PC-9 (cell line): ENCODE measurements at regions not wholly inside any gene's neighbourhood (a gene's known extent, or its start where the extent isn't known, plus 50 kb on each side); places are given as distances from the start of the nearest gene placed in this dataset. TPM values are rescaled to one million over a fixed set of nuclear protein-coding genes. Genes with fewer than 3 reads are reported as not detected.

Source experiments
- BruUV-seq: library from RNA; stranded (reverse); fragments of 400-500 nt; replicated peaks from 2 replicates; lab custom pipeline; 2021; lab: Mats Ljungman, UMichigan
- CTCF ChIA-PET: fragments of 300-600 bp; sonication (Branson Sonifier 250); formaldehyde crosslinking; loops from one replicate; lab custom pipeline; 2022; ENCODE audit warnings: antibody characterized with exemption; lab: Charles Lee
- POLR2A ChIA-PET: fragments of 300-600 bp; sonication (Branson Sonifier 250); formaldehyde crosslinking; loops from one replicate; lab custom pipeline; 2022; ENCODE audit warnings: antibody characterized with exemption; ENCODE audit not compliant: unreplicated experiment; lab: Charles Lee
- DNase-seq, 2 experiments: peaks; one replicate each; pipeline versions ENCODE4 v3.0.0 to v3.0.0-alpha.2; 2015 to 2022; ENCODE audit warnings: mixed read lengths in 1 of 2
- H2AFZ ChIP-seq: fragments of 200-600 bp; sonication (generic); 2 replicates; pipeline ENCODE4 v1.8.1; 2017; ENCODE audit warnings: antibody characterized with exemption
- H3F3A ChIP-seq: fragments of 200-600 bp; sonication (generic); 2 replicates; pipeline ENCODE4 v1.8.1; 2017; ENCODE audit warnings: antibody characterized with exemption, mild to moderate bottlenecking, low read depth; ENCODE audit not compliant: insufficient read depth
- H3K27ac ChIP-seq: fragments of 200-600 bp; sonication (generic); 2 replicates; pipeline ENCODE4 v1.6.1; 2016; ENCODE audit warnings: mixed run types
- H3K27me3 ChIP-seq: fragments of 200-600 bp; sonication (generic); 2 replicates; pipeline ENCODE4 v1.6.1; 2016; ENCODE audit warnings: low read depth, mixed run types; ENCODE audit not compliant: insufficient read depth
- H3K36me3 ChIP-seq: fragments of 200-600 bp; sonication (generic); 2 replicates; pipeline ENCODE4 v1.6.1; 2016; ENCODE audit warnings: low read depth, mixed run types
- H3K4me1 ChIP-seq: fragments of 200-600 bp; sonication (generic); replicated peaks from 2 replicates; pipeline ENCODE4 v1.6.1; 2016; ENCODE audit warnings: mixed run types; ENCODE audit not compliant: insufficient read depth
- H3K4me2 ChIP-seq: fragments of 200-600 bp; sonication (generic); 2 replicates; pipeline ENCODE4 v1.6.1; 2017; ENCODE audit warnings: mixed run types
- H3K4me3 ChIP-seq: fragments of 200-600 bp; sonication (generic); 2 replicates; pipeline ENCODE4 v1.6.1; 2016; ENCODE audit warnings: mixed run types
- H3K79me2 ChIP-seq: fragments of 200-600 bp; sonication (generic); 2 replicates; pipeline ENCODE4 v1.6.1; 2017; ENCODE audit warnings: low read depth, mixed run types
- H3K9me2 ChIP-seq: fragments of 200-600 bp; sonication (generic); 2 replicates; pipeline ENCODE4 v1.8.1; 2017; ENCODE audit warnings: mild to moderate bottlenecking; ENCODE audit not compliant: insufficient read depth
- H3K9me3 ChIP-seq: fragments of 200-600 bp; sonication (generic); 2 replicates; pipeline ENCODE4 v1.8.1; 2016; ENCODE audit warnings: low read depth; ENCODE audit not compliant: insufficient read depth
- H4K20me1 ChIP-seq: fragments of 200-600 bp; sonication (generic); 2 replicates; pipeline ENCODE4 v1.8.1; 2017; ENCODE audit not compliant: insufficient read depth
- EZH2 ChIP-seq: fragments of 200-600 bp; sonication (generic); IDR thresholded peaks from 2 replicates; pipeline ENCODE4 v1.8.0; 2017; ENCODE audit warnings: antibody characterized with exemption, low read depth
- intact Hi-C: fragments of 100-400 bp; cut with micrococcal nuclease; formaldehyde crosslinking; loops from one replicate; pipeline ENCODE4 v1.10.0; 2022; ENCODE audit not compliant: unreplicated experiment
- microRNA-seq: library from miRNA; unstranded; fragments of <30 nt; microRNA quantifications from one replicate; pipeline ENCODE4 v1.2.0, GENCODE V29; 2021; ENCODE audit warnings: borderline number of aligned reads, borderline replicate concordance
- TF ChIP-seq, protein P1 (sequence below): fragments of 200-600 bp; sonication (generic); conservative IDR thresholded peaks from 2 replicates; pipeline ENCODE4 v1.6.1; 2017; ENCODE audit warnings: mixed run types, antibody characterized with exemption, mild to moderate bottlenecking, moderate library complexity

DNA sequence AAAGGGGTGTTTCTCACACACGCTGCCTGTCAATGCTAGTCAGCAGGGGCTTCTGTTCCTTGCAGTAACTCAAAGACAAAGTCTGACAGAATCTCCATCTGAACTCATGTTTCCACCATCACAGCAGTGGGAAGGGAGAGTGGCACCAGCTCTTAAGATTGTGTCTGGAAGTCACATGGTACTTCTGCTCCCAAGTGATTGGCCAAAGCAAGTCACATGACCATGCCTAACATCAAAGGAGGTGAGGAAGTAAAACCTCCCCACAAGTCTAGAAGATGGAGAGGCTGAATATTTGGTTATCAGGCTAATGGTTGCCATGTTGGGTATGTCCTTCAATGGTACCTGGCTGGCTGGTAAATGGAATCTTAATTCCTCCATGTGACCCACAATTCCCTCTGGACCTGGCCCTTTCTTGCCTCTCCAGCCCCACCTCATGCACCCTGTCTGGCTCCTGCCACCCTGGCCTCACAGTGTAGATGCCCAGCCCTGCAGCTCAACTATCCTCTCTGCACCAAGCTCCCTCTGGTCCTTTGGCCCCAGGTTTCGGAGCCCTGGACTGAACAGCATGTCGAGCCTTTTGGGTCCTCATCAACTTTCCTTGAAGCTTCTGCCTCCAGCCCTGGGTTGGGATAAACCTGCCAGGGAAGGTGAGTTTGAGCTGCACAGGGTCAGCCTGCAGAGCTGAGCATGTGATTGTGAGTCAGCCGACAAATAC is 51.0 kb upstream of the PMEPA1 start:
- DNase-seq, result peak in 1 of 2 experiments; percentile 20

DNA sequence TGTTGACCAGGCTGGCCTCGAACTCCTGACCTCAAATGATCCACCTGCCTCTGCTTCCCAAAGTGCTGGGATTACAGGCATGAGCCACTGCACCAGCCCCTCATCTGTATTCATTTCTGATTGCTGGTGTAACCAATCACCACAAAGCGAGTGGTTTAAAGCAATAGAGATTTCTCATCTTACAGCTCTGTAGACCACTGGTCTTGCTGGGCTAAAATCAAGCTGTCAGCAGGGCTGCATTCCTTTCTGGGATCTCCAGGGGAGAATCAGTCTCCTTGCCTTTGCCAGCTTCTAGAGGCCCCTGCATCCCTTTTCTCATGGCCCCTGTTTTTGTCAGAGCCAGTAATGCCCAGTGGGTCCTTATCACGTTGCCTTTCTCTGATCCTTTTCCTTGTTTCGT is 49.9 kb upstream of the PMEPA1 start:
- no peaks in the 10 kb centered on the region for H3K36me3 ChIP-seq
- no peak for TF ChIP-seq EZH2
- TF ChIP-seq, protein P1, sequence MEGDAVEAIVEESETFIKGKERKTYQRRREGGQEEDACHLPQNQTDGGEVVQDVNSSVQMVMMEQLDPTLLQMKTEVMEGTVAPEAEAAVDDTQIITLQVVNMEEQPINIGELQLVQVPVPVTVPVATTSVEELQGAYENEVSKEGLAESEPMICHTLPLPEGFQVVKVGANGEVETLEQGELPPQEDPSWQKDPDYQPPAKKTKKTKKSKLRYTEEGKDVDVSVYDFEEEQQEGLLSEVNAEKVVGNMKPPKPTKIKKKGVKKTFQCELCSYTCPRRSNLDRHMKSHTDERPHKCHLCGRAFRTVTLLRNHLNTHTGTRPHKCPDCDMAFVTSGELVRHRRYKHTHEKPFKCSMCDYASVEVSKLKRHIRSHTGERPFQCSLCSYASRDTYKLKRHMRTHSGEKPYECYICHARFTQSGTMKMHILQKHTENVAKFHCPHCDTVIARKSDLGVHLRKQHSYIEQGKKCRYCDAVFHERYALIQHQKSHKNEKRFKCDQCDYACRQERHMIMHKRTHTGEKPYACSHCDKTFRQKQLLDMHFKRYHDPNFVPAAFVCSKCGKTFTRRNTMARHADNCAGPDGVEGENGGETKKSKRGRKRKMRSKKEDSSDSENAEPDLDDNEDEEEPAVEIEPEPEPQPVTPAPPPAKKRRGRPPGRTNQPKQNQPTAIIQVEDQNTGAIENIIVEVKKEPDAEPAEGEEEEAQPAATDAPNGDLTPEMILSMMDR, result no peak
- no peak overlapping the region for H3K27ac ChIP-seq
- H3K4me3 ChIP-seq, result no peak overlapping the region
- H4K20me1 ChIP-seq, result no peaks in the 10 kb centered on the region
- no TSS peak for BruUV-seq
- no peak for DNase-seq
- no peaks in the 10 kb centered on the region for H3K9me2 ChIP-seq
- no peaks in the 10 kb centered on the region for H3K79me2 ChIP-seq
- H3K4me1 ChIP-seq, result peaks cover 9% of the 10 kb centered on the region
- no peaks in the 10 kb centered on the region; the same call in 1 of the 2 replicates for H3K9me3 ChIP-seq
- ChIA-PET POLR2A (no interaction called here), CTCF (interaction anchor here (0.7 kb wide), 1 partner anchor 310 kb away, joined by 3 read pairs; no protein-coding TSS in a partner anchor)
- no peaks in the 10 kb centered on the region for H3F3A ChIP-seq
- H2AFZ ChIP-seq, result no peak overlapping the region
- intact Hi-C loops, result no loop called here
- H3K27me3 ChIP-seq, result no peaks in the 10 kb centered on the region
- no peak overlapping the region for H3K4me2 ChIP-seq

More for the DNA sequence above, 51.0 kb upstream of the PMEPA1 start:
- POLR2A ChIA-PET, result interaction anchor here (0.6 kb wide), 1 partner anchor 12 kb away, joined by 3 read pairs; no protein-coding TSS in a partner anchor
- no TSS peak for BruUV-seq
- CTCF ChIA-PET, result no interaction called here
- Histone ChIP-seq H3K9me2 (no peaks in the 10 kb centered on the region), H3K9me3 (no peaks in the 10 kb centered on the region; the same call in 1 of the 2 replicates), H3K4me2 (no peak overlapping the region), H4K20me1 (no peaks in the 10 kb centered on the region), H3K27ac (no peak overlapping the region), H2AFZ (no peak overlapping the region), H3K36me3 (no peaks in the 10 kb centered on the region), H3K4me1 (peaks cover 9% of the 10 kb centered on the region), H3F3A (no peaks in the 10 kb centered on the region), H3K27me3 (no peaks in the 10 kb centered on the region), H3K4me3 (no peak overlapping the region), H3K79me2 (no peaks in the 10 kb centered on the region)
- no peak for TF ChIP-seq EZH2
- TF ChIP-seq, protein P1, result no peak
- intact Hi-C loops, result no loop called here

Small RNA genes lying in the stretch of these regions (microRNA-seq; reads per million reads assigned to microRNA genes)
- not detected for gene MIR4532
